Activated CD4-positive, alpha-beta T cell treated with anti-CD3 and anti-CD28 coated beads, Interleukin-2, amount 50 U/mL, for 24 hours (primary cell): ENCODE measurements at regions not wholly inside any gene's neighbourhood (a gene's known extent, or its start where the extent isn't known, plus 50 kb on each side); places are given as distances from the start of the nearest gene placed in this dataset.
"Not testable (repeated sequence)": the region's sequence is repeated elsewhere in the genome, so short reads cannot be mapped to it uniquely, and the experiment has no call there.

Source experiments
- DNase-seq, 2 donors: peaks; one replicate each; pipeline ENCODE4 v3.0.0-alpha.2; 2020; ENCODE audit warnings: low read depth in 1 of 2, low spot score in 1 of 2

- no peak for DNase-seq
Observed at GRCh38 chr16:72464052-72464451, 292.1 kb upstream of the PMFBP1 start.

GRCh38 chr16:72458035-72458434, 286.1 kb upstream of the PMFBP1 start:
- no peak for DNase-seq

- no peak for DNase-seq
Observed at GRCh38 chr16:72457243-72457940, 285.4 kb upstream of the PMFBP1 start.

GRCh38 chr16:72455743-72456659, 284.0 kb upstream of the PMFBP1 start:
- DNase-seq = no peak

- not testable (repeated sequence) for DNase-seq
Observed at GRCh38 chr16:72453856-72454255, 281.9 kb upstream of the PMFBP1 start.

- DNase-seq = no peak
Observed at GRCh38 chr16:72444696-72445095, 272.7 kb upstream of the PMFBP1 start.

- no peak for DNase-seq
Observed at GRCh38 chr16:72443809-72444208, 271.9 kb upstream of the PMFBP1 start.

- no peak for DNase-seq
Observed at GRCh38 chr16:72442385-72443158, 270.6 kb upstream of the PMFBP1 start.

- DNase-seq = no peak
Observed at GRCh38 chr16:72437891-72438290, 265.9 kb upstream of the PMFBP1 start.

- DNase-seq = no peak
Observed at GRCh38 chr16:72434159-72434558, 262.2 kb upstream of the PMFBP1 start.

GRCh38 chr16:72430121-72430520, 258.2 kb upstream of the PMFBP1 start:
- DNase-seq = no peak

GRCh38 chr16:72429671-72430081, 257.7 kb upstream of the PMFBP1 start:
- DNase-seq = no peak

GRCh38 chr16:72428681-72429376, 256.9 kb upstream of the PMFBP1 start:
- no peak for DNase-seq

- DNase-seq = no peak
Observed at GRCh38 chr16:72427783-72428331, 255.9 kb upstream of the PMFBP1 start.

GRCh38 chr16:72427051-72427782, 255.3 kb upstream of the PMFBP1 start:
- DNase-seq = no peak

- no peak for DNase-seq
Observed at GRCh38 chr16:72426386-72426785, 254.4 kb upstream of the PMFBP1 start.

GRCh38 chr16:72425571-72426341, 253.8 kb upstream of the PMFBP1 start:
- no peak for DNase-seq

GRCh38 chr16:72424757-72425156, 252.8 kb upstream of the PMFBP1 start:
- DNase-seq = no peak

- DNase-seq = no peak
Observed at GRCh38 chr16:72422308-72422897, 250.4 kb upstream of the PMFBP1 start.
